OCI-LY7 (cell line): ENCODE measurements at regions not wholly inside any gene's neighbourhood (a gene's known extent, or its start where the extent isn't known, plus 50 kb on each side); places are given as distances from the start of the nearest gene placed in this dataset.

Experiments
- BruUV-seq: library from RNA; stranded (reverse); fragments of 400-500 nt; replicated peaks from 2 replicates; lab custom pipeline; 2021; lab: Mats Ljungman, UMichigan
- CTCF ChIA-PET: fragments of 300-600 bp; sonication (Branson Sonifier 250); formaldehyde crosslinking; loops from one replicate; lab custom pipeline; 2022; ENCODE audit warnings: antibody characterized with exemption; ENCODE audit not compliant: unreplicated experiment; lab: Charles Lee
- POLR2A ChIA-PET: fragments of 300-600 bp; sonication (Branson Sonifier 250); formaldehyde crosslinking; loops from one replicate; lab custom pipeline; 2022; ENCODE audit warnings: antibody characterized with exemption; lab: Charles Lee
- DNase-seq: peaks from one replicate; pipeline ENCODE4 v3.0.0-alpha.2; 2015; ENCODE audit warnings: low spot score
- H2AFZ ChIP-seq: fragments of 200-600 bp; sonication (generic), shearing (Covaris generic); 2 replicates; pipeline ENCODE4 v1.6.1; 2014; ENCODE audit warnings: mild to moderate bottlenecking, antibody characterized with exemption, low read length, moderate library complexity
- H3K27ac ChIP-seq: fragments of 200-600 bp; sonication (generic); 2 replicates; pipeline ENCODE4 v1.5.1; 2014; ENCODE audit warnings: mixed run types, low read depth, mild to moderate bottlenecking, moderate library complexity, low read length, inconsistent platforms; ENCODE audit not compliant: poor library complexity, severe bottlenecking
- H3K36me3 ChIP-seq: fragments of 200-600 bp; sonication (generic); 2 replicates; pipeline ENCODE4 v1.6.1; 2014; ENCODE audit warnings: mild to moderate bottlenecking, antibody characterized with exemption, low read length, moderate library complexity, mixed read lengths; ENCODE audit not compliant: insufficient read depth
- H3K4me1 ChIP-seq: fragments of 200-600 bp; sonication (generic); 2 replicates; pipeline ENCODE4 v1.5.1; 2014; ENCODE audit warnings: mild to moderate bottlenecking, low read length; ENCODE audit not compliant: insufficient read depth, poor library complexity, severe bottlenecking
- H3K4me2 ChIP-seq: fragments of 200-600 bp; sonication (generic); 2 replicates; pipeline ENCODE4 v1.6.1; 2014; ENCODE audit warnings: mild to moderate bottlenecking, low read length
- H3K4me3 ChIP-seq: fragments of 200-600 bp; sonication (generic); 2 replicates; pipeline ENCODE4 v1.5.1; 2014; ENCODE audit warnings: mild to moderate bottlenecking, low read depth, low read length; ENCODE audit not compliant: poor library complexity, severe bottlenecking
- H3K79me2 ChIP-seq: fragments of 200-600 bp; sonication (generic); 2 replicates; pipeline ENCODE4 v1.6.1; 2016; ENCODE audit warnings: low read depth, mild to moderate bottlenecking, low read length, moderate library complexity, mixed read lengths; ENCODE audit not compliant: insufficient read depth
- H3K9me2 ChIP-seq: fragments of 200-600 bp; sonication (generic); 2 replicates; pipeline ENCODE4 v1.6.1; 2016; ENCODE audit warnings: mild to moderate bottlenecking, low read length, mixed read lengths; ENCODE audit not compliant: insufficient read depth
- H3K9me3 ChIP-seq: fragments of 200-600 bp; sonication (generic); 2 replicates; pipeline ENCODE4 v1.6.1; 2014; ENCODE audit warnings: mild to moderate bottlenecking, mixed run types, low read length, mixed read lengths
- H4K20me1 ChIP-seq: fragments of 200-600 bp; sonication (generic); 2 replicates; pipeline ENCODE4 v1.6.1; 2014; ENCODE audit warnings: mild to moderate bottlenecking, antibody characterized with exemption, low read length, moderate library complexity, mixed read lengths; ENCODE audit not compliant: insufficient read depth
- CTCF ChIP-seq: fragments of 200-600 bp; sonication (generic); conservative IDR thresholded peaks from 2 replicates; pipeline ENCODE4 v1.5.1; 2014; ENCODE audit warnings: mild to moderate bottlenecking, antibody characterized with exemption, low read length, moderate library complexity, mixed read lengths
- EZH2phosphoT487 ChIP-seq: fragments of 200-600 bp; sonication (generic); IDR thresholded peaks from 2 replicates; pipeline ENCODE4 v1.6.1; 2018; ENCODE audit warnings: low read depth, borderline replicate concordance, mild to moderate bottlenecking, mixed run types, antibody characterized with exemption, low read length, moderate library complexity, mixed read lengths
- intact Hi-C: fragments of 100-400 bp; cut with micrococcal nuclease; formaldehyde crosslinking; loops from one replicate; pipeline ENCODE4 v1.10.0; 2022; ENCODE audit not compliant: unreplicated experiment

DNA sequence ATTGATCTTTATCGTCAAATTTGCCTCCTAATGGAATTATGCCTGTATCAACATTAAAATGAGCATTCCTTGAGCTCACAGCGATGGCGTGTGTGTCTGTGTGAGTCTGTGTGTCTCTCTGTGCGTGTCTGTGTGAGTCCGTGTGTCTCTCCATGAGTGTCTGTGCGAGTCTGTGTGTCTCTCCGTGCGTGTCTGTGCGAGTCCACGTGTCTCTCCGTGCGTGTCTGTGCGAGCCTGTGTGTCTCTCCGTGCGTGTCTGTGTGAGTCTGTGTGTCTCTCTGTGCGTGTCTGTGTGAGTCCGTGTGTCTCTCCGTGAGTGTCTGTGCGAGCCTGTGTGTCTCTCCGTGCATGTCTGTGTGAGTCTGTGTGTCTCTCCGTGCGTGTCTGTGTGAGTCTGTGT lies 326.5 kb upstream of the B3GAT1 start:
- H2AFZ ChIP-seq: no peak overlapping the region
- intact Hi-C loops: no loop called here
- ChIA-PET CTCF (no interaction called here), POLR2A (no interaction called here)
- DNase-seq: no peak
- no peak overlapping the region for H3K27ac ChIP-seq
- H3K4me2 ChIP-seq: no peak overlapping the region
- H4K20me1 ChIP-seq: no peaks in the 10 kb centered on the region
- H3K4me1 ChIP-seq: no peaks in the 10 kb centered on the region
- H3K79me2 ChIP-seq: no peaks in the 10 kb centered on the region
- peaks cover 9% of the 10 kb centered on the region; the same call in 1 of the 2 replicates for H3K9me3 ChIP-seq
- BruUV-seq: no TSS peak
- H3K4me3 ChIP-seq: no peak overlapping the region
- no peaks in the 10 kb centered on the region for H3K36me3 ChIP-seq
- TF ChIP-seq EZH2phosphoT487: no peak
- no peaks in the 10 kb centered on the region for H3K9me2 ChIP-seq

DNA sequence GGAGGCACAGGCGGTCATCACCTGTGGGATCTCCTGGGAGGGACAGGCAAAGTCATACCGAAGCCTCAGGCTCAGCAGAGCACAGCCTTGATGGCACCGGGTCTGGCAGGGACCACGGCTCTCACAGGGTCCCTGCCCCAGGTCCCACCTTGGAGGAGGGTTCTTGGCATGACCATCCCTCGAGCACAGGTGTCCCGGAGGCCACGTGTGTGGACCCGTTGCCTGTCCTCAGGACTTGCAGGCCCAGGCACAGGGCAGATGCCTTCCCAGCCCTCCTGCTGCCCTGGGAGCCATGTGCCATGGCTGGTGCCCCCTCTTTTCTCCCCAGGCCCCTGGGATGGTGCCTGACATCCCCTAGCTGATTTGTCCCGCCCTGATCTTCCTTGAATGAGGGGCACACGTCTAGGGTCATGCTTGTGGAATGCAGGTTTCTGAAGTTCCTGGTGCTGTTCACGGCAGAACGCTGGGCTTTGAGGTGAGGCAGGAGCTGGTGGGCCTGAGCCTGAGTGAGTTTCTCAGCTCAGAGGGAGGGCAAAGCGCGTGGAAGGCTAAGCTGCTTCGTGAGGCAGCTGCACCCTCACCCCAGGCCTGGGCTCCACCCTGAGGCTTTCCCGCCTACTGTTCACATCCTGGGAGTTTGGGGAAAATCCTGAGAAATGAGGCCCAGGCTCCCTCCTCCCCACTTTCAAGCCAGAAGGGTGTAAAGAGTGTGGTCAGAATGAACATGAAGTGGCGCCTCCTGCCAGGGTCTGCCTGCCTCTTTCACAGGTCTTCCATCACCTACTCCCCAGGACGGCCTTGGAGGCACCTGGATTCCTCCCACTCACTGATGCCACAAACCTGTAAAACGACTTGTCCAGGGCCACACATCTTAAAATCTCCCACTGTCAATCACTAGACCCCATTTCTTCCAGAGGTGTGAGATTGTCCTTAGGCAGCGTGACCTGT lies 325.8 kb upstream of the B3GAT1 start:
- DNase-seq: no peak
- H3K4me2 ChIP-seq: no peak overlapping the region
- H3K36me3 ChIP-seq: no peaks in the 10 kb centered on the region
- H4K20me1 ChIP-seq: no peaks in the 10 kb centered on the region
- H3K9me3 ChIP-seq: peaks cover 9% of the 10 kb centered on the region; the same call in 1 of the 2 replicates
- H3K4me1 ChIP-seq: no peaks in the 10 kb centered on the region
- CTCF ChIA-PET: no interaction called here
- no peak for TF ChIP-seq EZH2phosphoT487
- no peak for TF ChIP-seq CTCF
- H3K4me3 ChIP-seq: no peak overlapping the region
- H2AFZ ChIP-seq: no peak overlapping the region
- intact Hi-C loops: no loop called here
- no TSS peak for BruUV-seq
- POLR2A ChIA-PET: no interaction called here
- H3K79me2 ChIP-seq: no peaks in the 10 kb centered on the region
- H3K27ac ChIP-seq: no peak overlapping the region
- H3K9me2 ChIP-seq: no peaks in the 10 kb centered on the region

- intact Hi-C loops: no loop called here
- Histone ChIP-seq H3K36me3 (no peaks in the 10 kb centered on the region), H4K20me1 (no peaks in the 10 kb centered on the region), H2AFZ (no peak overlapping the region), H3K27ac (no peak overlapping the region), H3K4me1 (no peaks in the 10 kb centered on the region), H3K9me2 (no peaks in the 10 kb centered on the region), H3K79me2 (no peaks in the 10 kb centered on the region), H3K4me2 (no peak overlapping the region), H3K9me3 (peaks cover 9% of the 10 kb centered on the region; the same call in 1 of the 2 replicates), H3K4me3 (no peak overlapping the region)
- BruUV-seq: no TSS peak
- no peak for DNase-seq
- TF ChIP-seq EZH2phosphoT487 (no peak), CTCF (no peak)
- ChIA-PET POLR2A (no interaction called here), CTCF (no interaction called here)
Measured at GRCh38 chr11:134736251-134736947, 324.4 kb upstream of the B3GAT1 start.
